ENCODE measurements at regions not wholly inside any gene's neighbourhood (a gene's known extent, or its start where the extent isn't known, plus 50 kb on each side); places are given as distances from the start of the nearest gene placed in this dataset.

DNA sequence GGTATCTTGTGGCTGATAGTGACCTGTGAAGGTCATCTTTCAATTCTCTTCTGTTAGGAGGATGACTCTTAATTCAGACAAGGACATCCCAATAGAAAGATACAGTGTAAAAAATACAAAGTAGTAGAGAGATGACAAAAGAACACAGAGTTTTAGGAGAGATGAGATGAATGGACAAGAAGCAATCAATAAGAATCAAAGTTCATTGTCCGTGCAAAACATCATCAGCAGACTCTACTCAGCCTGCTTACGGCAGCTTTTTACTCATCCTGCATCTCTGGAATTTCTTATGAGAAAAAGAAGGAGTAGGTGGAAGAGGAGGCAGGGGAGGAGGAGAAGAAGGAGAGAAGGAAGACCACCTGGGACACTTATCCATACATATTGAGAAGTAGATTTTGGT is 2131.7 kb downstream of the ARAP2 start:
- Histone ChIP-seq H3K79me2 (ENCODE audit: insufficient read depth, low read length) (no peaks in the 10 kb centered on the region), H4K20me1 (ENCODE audit: insufficient read depth, low read length, poor library complexity, severe bottlenecking) (no peaks in the 10 kb centered on the region), H3K4me2 (ENCODE audit: low read depth, low read length, poor library complexity, severe bottlenecking) (no peak overlapping the region), H3K9ac (ENCODE audit: low read depth, low read length, poor library complexity, severe bottlenecking) (no peak overlapping the region), H3K9me3 (ENCODE audit: insufficient read depth, low read depth, low read length) (no peaks in the 10 kb centered on the region), H3K4me3 (ENCODE audit: low read length, poor library complexity, severe bottlenecking) (no peak overlapping the region), H3F3A (ENCODE audit: low read depth) (no peaks in the 10 kb centered on the region), H3K27me3 (ENCODE audit: insufficient read depth, low read length, poor library complexity, severe bottlenecking) (no peaks in the 10 kb centered on the region), H3K36me3 (ENCODE audit: insufficient read depth, low read length) (no peaks in the 10 kb centered on the region), H3K4me1 (ENCODE audit: insufficient read depth, low read length, poor library complexity, severe bottlenecking) (no peaks in the 10 kb centered on the region), H3K9me2 (replicated peaks; ENCODE audit: low read depth, low read length) (no peaks in the 10 kb centered on the region), H2AFZ (ENCODE audit: low read length) (no peak overlapping the region)
- TF ChIP-seq, protein P1, sequence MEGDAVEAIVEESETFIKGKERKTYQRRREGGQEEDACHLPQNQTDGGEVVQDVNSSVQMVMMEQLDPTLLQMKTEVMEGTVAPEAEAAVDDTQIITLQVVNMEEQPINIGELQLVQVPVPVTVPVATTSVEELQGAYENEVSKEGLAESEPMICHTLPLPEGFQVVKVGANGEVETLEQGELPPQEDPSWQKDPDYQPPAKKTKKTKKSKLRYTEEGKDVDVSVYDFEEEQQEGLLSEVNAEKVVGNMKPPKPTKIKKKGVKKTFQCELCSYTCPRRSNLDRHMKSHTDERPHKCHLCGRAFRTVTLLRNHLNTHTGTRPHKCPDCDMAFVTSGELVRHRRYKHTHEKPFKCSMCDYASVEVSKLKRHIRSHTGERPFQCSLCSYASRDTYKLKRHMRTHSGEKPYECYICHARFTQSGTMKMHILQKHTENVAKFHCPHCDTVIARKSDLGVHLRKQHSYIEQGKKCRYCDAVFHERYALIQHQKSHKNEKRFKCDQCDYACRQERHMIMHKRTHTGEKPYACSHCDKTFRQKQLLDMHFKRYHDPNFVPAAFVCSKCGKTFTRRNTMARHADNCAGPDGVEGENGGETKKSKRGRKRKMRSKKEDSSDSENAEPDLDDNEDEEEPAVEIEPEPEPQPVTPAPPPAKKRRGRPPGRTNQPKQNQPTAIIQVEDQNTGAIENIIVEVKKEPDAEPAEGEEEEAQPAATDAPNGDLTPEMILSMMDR (conservative IDR thresholded peaks at IDR 0.05; ENCODE audit: low read length), result no peak
- TF ChIP-seq EZH2phosphoT487 (IDR thresholded peaks at IDR 0.05; ENCODE audit: borderline replicate concordance), result no peak

DNA sequence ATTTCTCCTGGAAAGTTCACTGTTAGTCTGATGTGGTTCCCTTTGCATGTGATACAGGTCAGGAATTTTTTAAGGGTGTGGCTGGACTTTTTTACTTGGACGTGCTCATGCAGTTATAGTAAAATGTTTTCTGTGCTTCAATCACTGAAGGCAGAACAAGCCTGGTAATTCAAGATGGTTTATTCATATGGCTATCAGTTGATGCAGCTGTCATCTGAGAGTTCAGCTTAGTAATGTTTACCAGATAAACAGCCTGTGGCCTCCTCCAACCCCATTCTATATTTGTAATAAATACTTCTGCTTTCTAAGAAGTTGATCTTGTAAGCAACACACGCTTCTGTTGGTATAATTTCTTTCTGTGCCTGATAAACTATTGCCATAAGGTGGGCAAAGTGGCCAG is 2105.9 kb downstream of the ARAP2 start:
- no peaks in the 10 kb centered on the region for H4K20me1 ChIP-seq (ENCODE audit: insufficient read depth, low read length, poor library complexity, severe bottlenecking)
- H3K4me3 ChIP-seq (ENCODE audit: low read length, poor library complexity, severe bottlenecking), result no peak overlapping the region
- no peak overlapping the region for H2AFZ ChIP-seq (ENCODE audit: low read length)
- no peak overlapping the region for H3K9ac ChIP-seq (ENCODE audit: low read depth, low read length, poor library complexity, severe bottlenecking)
- TF ChIP-seq EZH2phosphoT487 (IDR thresholded peaks at IDR 0.05; ENCODE audit: borderline replicate concordance), result no peak
- TF ChIP-seq, protein P1 (conservative IDR thresholded peaks at IDR 0.05; ENCODE audit: low read length), result no peak
- H3K9me3 ChIP-seq (ENCODE audit: insufficient read depth, low read depth, low read length), result no peaks in the 10 kb centered on the region
- no peaks in the 10 kb centered on the region for H3F3A ChIP-seq (ENCODE audit: low read depth)
- H3K36me3 ChIP-seq (ENCODE audit: insufficient read depth, low read length), result no peaks in the 10 kb centered on the region
- no peaks in the 10 kb centered on the region for H3K9me2 ChIP-seq (replicated peaks; ENCODE audit: low read depth, low read length)
- H3K4me2 ChIP-seq (ENCODE audit: low read depth, low read length, poor library complexity, severe bottlenecking), result no peak overlapping the region
- no peaks in the 10 kb centered on the region for H3K79me2 ChIP-seq (ENCODE audit: insufficient read depth, low read length)
- H3K27me3 ChIP-seq (ENCODE audit: insufficient read depth, low read length, poor library complexity, severe bottlenecking), result no peaks in the 10 kb centered on the region
- no peaks in the 10 kb centered on the region for H3K4me1 ChIP-seq (ENCODE audit: insufficient read depth, low read length, poor library complexity, severe bottlenecking)

DNA sequence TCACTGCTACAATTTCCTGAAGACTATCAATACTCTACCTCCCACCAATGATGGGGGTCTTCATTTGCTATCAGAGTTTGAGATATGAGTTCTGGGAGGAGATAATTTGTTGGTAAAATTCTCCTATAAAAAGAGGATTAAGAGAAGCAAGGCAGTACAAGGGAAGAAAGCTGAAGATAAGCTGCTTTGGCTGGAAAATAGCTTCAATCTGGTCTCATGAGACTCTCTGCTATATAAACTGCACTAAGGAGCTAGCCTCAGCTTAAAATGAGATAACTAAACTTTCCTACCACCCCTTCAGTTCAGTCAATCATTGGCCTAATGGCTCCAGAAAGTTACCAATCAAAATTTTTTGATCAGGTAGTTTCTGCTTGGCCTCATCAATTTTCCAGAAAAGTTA is 2105.0 kb downstream of the ARAP2 start:
- no peak overlapping the region for H3K4me3 ChIP-seq (ENCODE audit: low read length, poor library complexity, severe bottlenecking)
- H3K27me3 ChIP-seq (ENCODE audit: insufficient read depth, low read length, poor library complexity, severe bottlenecking), result no peaks in the 10 kb centered on the region
- H3K9me2 ChIP-seq (replicated peaks; ENCODE audit: low read depth, low read length), result no peaks in the 10 kb centered on the region
- H3K9me3 ChIP-seq (ENCODE audit: insufficient read depth, low read depth, low read length), result no peaks in the 10 kb centered on the region
- no peaks in the 10 kb centered on the region for H3K4me1 ChIP-seq (ENCODE audit: insufficient read depth, low read length, poor library complexity, severe bottlenecking)
- H3F3A ChIP-seq (ENCODE audit: low read depth), result no peaks in the 10 kb centered on the region
- H2AFZ ChIP-seq (ENCODE audit: low read length), result no peak overlapping the region
- no peak overlapping the region for H3K4me2 ChIP-seq (ENCODE audit: low read depth, low read length, poor library complexity, severe bottlenecking)
- H3K36me3 ChIP-seq (ENCODE audit: insufficient read depth, low read length), result no peaks in the 10 kb centered on the region
- no peak overlapping the region for H3K9ac ChIP-seq (ENCODE audit: low read depth, low read length, poor library complexity, severe bottlenecking)
- H3K79me2 ChIP-seq (ENCODE audit: insufficient read depth, low read length), result no peaks in the 10 kb centered on the region
- no peak for TF ChIP-seq EZH2phosphoT487 (IDR thresholded peaks at IDR 0.05; ENCODE audit: borderline replicate concordance)
- TF ChIP-seq, protein P1 (conservative IDR thresholded peaks at IDR 0.05; ENCODE audit: low read length), result no peak
- no peaks in the 10 kb centered on the region for H4K20me1 ChIP-seq (ENCODE audit: insufficient read depth, low read length, poor library complexity, severe bottlenecking)

Data from Loucy (cell line).